Stomach (tissue), 4 donors: ENCODE measurements at regions not wholly inside any gene's neighbourhood (a gene's known extent, or its start where the extent isn't known, plus 50 kb on each side); places are given as distances from the start of the nearest gene placed in this dataset.
"Not testable (repeated sequence)": the region's sequence is repeated elsewhere in the genome, so short reads cannot be mapped to it uniquely, and the experiment has no call there.

ENCODE experiments used
- CTCF ChIP-seq, 7 experiments: fragments of 450-650 bp in 4 of 7; fragments of 200-600 bp in 3 of 7; sonication (generic) in 3 of 7; IDR thresholded peaks; one replicate each; pipeline ENCODE4 v1.5.1; 2016 to 2019; ENCODE audit warnings: antibody characterized with exemption in 7 of 7, control low read depth in 2 of 7, mild to moderate bottlenecking in 1 of 7
- EP300 ChIP-seq: sonication (generic); formaldehyde crosslinking; IDR thresholded peaks from one replicate; pipeline ENCODE4 v1.6.1; 2017; ENCODE audit warnings: antibody characterized with exemption
- POLR2A ChIP-seq, 4 donors: fragments of 450-650 bp; IDR thresholded peaks; one replicate each; pipeline ENCODE4 v1.6.1; 2016; ENCODE audit warnings: antibody characterized with exemption in 4 of 4, control low read depth in 2 of 4, mild to moderate bottlenecking in 1 of 4, moderate library complexity in 1 of 4
- POLR2AphosphoS5 ChIP-seq, 3 donors: sonication (generic); formaldehyde crosslinking; IDR thresholded peaks; one replicate each; pipeline ENCODE4 v1.6.1; 2016; ENCODE audit warnings: antibody characterized with exemption in 3 of 3

GRCh38 chr4:64640402-64640801, 231.2 kb upstream of the TECRL start:
- not testable (repeated sequence) for TF ChIP-seq POLR2A (IDR thresholded peaks at IDR 0.05); EP300; CTCF (IDR thresholded peaks at IDR 0.05); POLR2AphosphoS5 (IDR thresholded peaks at IDR 0.05)
